Stimulated activated CD8-positive, alpha-beta memory T cell treated with anti-CD3 and anti-CD28 coated beads, Interleukin-7, amount 100 ng/mL, for 48 hours (primary cell): ENCODE measurements at regions not wholly inside any gene's neighbourhood (a gene's known extent, or its start where the extent isn't known, plus 50 kb on each side); places are given as distances from the start of the nearest gene placed in this dataset.

Experiments
- DNase-seq, 2 donors: peaks; one replicate each; pipeline ENCODE4 v3.0.0-alpha.2; 2020; ENCODE audit warnings: low read depth in 1 of 2; ENCODE audit errors: extremely low read depth in 1 of 2

DNA sequence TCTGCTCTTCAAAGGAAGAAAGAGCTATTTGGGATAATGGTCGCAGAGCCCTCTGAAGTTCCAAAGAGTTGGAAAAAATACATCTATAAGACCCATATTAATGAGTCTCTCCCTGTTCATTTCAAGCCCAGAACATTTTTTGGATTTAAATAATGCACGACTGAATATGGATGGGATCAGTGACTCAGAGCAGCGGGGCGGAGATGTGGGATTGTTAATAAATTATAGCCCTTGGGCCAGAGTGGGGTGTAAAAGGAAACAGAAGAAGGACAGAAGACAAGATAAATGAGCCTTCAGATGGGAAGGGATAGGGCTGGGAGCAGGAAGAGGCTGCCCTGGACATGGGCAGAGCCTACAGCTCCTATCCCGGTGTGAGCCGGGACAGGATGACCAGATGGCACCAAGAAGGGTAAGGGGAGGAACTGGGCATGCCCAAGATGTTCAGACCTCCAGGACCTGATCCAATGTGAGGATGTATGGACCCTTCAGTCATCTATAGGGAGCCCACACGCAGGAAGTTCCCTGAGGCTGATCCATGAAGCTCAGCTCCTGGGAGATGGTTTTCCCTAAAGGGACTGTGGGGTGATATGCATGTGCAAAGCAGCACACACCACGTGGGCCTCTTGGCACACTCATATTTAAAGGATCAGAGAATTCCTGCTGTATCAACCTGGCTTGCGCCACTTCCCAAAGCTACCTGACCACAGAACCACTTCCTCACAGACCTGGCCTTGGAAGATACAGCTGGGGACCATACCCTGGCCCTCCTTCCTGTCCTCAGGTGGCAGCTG is 96.1 kb upstream of the PLXNA4 start:
- DNase-seq = no peak

- no peak for DNase-seq
Observed at GRCh38 chr7:132666774-132667172, 90.5 kb upstream of the PLXNA4 start.

DNA sequence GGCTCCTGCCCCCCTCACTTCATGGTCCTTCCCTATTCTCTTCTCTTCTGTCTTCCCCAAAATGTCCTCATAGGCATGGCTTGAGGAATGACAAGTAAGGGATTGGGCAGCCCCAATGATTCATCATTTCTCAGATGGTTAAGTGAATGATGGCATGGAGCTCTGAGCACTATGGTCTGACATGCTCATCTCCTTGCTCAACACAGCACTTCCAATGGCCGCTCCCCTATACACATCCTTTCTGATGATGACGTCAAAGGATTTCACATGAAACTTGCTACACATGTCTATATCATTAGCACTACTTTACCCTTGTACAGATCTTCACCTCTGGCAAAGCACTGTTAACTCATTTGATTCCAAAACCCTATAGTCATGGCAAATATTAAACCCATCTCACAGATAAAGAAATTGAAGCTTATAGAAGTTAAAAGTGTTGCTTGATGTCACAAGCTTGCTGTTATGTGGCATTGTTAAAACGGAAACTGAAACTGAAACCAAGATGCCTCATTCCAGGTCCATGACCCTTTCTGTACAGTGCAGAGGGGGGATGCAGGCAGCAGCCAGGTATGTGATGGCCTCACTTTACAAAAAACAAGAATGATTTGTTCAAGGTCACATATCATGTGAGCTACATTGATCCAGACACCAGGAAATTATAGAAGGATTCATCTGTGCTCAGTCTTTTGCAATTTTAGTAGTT is 90.0 kb upstream of the PLXNA4 start:
- DNase-seq = no peak

GRCh38 chr7:132656846-132657776 is 80.8 kb upstream of the PLXNA4 start:
- DNase-seq = no peak

DNA sequence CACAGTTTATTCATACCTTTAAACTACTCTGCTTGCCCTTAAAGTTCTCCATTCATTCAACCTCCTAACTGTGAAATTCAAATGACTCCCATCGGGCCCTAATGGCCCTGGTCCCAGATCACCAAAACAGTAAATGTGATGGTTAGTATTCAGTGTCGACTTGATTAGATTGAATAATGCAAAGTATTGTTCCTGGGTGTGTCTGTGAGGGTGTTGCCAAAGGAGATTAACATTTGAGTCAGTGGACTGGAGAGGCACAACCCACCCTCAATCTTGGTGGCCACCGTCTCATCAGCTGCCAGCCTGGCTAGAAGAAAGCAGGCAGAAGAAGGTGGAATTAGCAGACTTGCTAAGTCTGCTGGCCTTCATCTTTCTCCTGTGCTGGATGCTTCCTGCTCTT is 80.1 kb upstream of the PLXNA4 start:
- DNase-seq = no peak

DNA sequence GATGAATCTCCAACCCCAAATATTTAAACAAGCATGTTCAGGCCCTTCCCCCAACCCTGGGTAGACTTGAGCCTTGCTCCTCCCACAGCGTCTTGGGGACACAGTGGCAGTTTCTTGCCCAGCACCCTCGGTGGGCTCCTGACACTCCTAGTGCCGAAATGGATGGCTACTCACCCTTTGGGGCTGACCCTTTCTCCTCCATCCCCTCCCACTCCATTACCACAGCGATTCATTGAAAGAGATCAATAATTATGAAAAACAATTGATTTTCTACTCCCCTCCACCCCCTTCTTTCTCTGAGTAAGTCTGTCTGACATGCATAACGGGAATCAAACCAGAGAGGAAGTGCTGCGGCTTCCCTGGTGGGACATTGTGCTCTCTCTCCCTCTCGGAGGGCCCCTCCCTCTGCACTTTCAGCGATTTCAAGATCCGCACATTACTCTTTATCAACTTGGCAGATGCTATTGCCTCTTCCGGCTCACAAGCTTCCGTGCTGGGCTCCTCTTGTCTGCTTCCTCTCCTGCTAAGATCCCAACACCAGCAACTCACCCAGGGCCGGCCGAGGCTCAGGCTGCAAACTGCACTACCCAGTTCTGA is 79.0 kb upstream of the PLXNA4 start:
- DNase-seq = peak; percentile 23 to 58

GRCh38 chr7:132654150-132654549 is 77.9 kb upstream of the PLXNA4 start:
- DNase-seq = no peak

- no peak for DNase-seq
Observed at GRCh38 chr7:132653366-132653930, 77.2 kb upstream of the PLXNA4 start.

DNA sequence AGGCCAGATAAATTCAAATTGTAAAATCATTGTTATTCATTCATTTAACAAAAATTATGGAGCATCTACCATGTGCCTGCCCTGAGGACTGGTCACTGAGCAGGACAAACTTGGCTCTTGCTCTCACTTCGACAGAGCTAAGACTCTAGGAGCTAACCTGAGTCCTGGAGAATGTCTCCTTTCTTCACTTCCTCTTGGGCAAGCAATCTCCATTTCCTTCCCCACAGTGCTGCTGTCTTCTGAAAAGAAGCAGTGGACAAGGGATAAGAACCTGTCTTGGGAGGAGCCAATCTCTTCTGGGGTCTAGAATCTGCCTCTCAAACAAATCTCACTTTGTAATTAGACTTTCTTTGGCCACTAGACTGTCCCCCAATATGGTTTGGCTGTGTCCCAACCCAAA is 76.2 kb upstream of the PLXNA4 start:
- no peak for DNase-seq

DNA sequence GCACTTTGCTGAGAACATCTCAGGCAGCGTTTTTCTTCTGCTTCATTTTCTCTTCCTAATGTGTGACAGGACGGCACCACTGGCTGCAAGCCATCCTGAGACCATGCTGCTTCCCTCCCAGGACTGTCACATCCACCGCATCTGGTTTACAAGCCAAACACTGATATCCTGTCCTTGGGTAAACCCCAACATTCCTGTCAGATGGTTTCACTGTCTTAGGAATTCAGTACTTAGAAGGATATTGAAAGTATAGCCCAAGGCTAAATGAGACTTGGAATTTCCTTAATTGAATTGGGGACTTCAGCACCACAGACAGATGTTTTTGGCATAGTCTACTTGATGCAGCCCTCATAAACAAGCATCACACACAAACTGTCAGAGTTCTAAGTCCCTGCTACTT is 74.2 kb upstream of the PLXNA4 start:
- DNase-seq = no peak

DNA sequence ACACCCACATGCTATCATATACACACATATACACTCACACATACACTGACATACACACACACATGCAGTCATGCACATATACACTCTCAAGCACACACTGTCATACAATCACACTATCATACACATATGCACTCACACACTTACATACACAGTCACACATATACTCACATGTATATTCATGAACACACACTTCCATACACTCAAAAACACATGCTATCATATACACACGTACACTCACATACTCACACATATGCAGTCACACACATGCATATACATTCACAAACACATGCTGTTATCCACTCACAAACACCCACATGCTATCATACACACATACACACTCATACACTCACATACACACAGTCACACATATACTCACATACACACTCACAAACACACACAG is 71.0 kb upstream of the PLXNA4 start:
- no peak for DNase-seq

DNA sequence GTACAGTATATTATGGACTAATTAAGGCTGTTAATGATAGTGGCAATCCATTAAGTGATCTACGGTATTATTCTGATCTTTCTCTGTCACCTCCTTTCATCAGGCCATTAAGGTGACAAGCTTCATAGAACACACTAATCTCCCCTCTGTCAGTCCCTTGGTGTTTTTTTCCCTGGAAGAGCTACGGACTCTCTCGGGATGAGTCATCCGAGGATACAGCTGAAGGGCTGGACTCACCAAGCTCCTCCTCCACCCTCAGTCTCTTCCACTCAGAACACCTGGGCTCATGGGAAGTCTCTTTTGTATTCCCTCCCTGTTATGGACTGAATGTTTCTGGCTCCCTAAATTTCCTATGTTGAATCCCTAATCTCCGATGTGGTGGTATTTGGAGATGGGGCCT is 69.8 kb upstream of the PLXNA4 start:
- DNase-seq = no peak

DNA sequence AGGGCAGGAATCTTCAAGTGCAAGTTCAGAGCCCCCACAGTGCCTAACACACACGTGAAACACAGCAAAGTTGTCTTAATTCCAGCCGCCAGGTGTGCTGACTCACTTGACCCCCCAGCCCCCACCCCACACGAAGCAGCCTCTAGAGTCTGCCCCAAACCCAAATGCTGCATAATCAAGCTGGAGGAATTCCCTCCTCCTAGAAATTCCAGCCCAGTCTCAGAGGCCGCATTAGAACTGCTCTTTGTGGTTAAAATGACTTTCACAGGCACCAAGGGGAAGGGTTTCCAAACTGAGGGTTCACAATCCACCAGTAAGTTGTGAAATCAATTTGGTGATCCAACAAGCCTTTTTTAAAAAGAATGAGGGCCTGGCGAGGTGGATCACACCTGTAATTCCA is 67.0 kb upstream of the PLXNA4 start:
- no peak for DNase-seq

- no peak for DNase-seq
Observed at GRCh38 chr7:132641238-132641637, 65.0 kb upstream of the PLXNA4 start.

DNA sequence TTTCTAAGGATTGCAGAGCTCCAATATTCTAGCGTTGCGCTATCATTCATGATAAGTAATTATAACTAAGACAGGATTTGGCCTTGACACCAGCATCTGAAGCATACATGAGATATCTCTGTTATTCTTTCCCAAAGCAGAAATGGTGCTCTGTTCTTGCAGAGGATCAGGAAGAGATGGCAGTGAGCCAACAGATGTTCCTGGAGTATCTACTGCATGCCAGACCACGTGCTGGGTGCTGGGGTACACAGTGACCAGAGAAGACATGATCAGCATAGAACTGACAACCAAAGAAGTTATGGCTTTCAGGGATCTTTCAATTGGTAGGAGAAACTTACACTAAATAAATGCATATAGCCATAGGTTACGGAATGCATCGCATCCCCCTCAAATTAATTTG is 63.7 kb upstream of the PLXNA4 start:
- DNase-seq = no peak

DNA sequence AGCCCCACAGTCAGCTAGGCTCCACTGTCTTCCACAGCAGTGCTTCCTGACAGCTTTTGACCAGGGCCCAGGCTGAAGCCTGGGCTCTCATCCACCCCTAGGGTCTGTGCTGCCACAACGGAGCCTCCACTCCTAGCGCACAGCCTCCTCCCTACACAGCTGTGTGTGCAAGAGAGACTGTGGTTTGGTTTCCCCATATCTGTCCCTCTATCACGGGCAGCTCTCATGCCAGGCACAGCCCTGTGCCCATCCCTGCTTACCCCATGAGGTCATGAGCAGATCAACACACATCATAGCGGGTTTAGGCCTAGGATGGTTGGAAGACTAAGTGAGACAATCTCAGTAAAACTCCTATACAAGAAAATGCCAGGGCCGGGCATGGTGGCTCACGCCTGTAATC is 61.7 kb upstream of the PLXNA4 start:
- DNase-seq = no peak

DNA sequence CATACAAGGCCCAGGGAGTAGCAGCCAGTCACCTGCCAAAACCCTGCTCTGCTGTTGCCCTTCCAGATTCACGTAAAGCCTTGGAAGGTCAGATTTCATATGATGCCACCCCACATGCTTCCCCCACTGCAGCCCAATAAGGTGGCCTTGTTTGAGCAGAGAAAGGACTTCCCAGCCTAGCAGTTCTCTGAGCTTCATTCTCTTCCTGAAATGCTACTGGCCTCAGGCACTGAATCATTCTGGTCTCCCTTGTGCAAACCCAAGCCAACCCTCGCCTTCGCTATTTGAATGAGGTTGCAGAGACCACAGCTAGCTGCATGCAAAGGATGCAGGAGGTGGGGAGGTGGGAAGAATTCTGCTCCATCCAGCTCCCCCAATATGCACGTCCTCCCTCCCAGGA is 60.3 kb upstream of the PLXNA4 start:
- no peak for DNase-seq

- DNase-seq = no peak
Observed at GRCh38 chr7:132635127-132635526, 58.9 kb upstream of the PLXNA4 start.

- no peak for DNase-seq
Observed at GRCh38 chr7:132630834-132631233, 54.6 kb upstream of the PLXNA4 start.
